Kidney epithelial cell (primary cell): ENCODE measurements at regions not wholly inside any gene's neighbourhood (a gene's known extent, or its start where the extent isn't known, plus 50 kb on each side); places are given as distances from the start of the nearest gene placed in this dataset.

Experiments used
- DNase-seq: peaks from one replicate; pipeline ENCODE4 v3.0.0-alpha.2; 2010; ENCODE audit warnings: low read depth
- H3K27me3 ChIP-seq: 2 replicates; pipeline ENCODE4 v1.6.0; 2011; ENCODE audit warnings: low read length; ENCODE audit not compliant: control insufficient read depth, insufficient read depth
- H3K36me3 ChIP-seq: 2 replicates; pipeline ENCODE4 v1.5.1; 2011; ENCODE audit warnings: low read length; ENCODE audit not compliant: control insufficient read depth, insufficient read depth
- H3K4me3 ChIP-seq: 2 replicates; pipeline ENCODE4 v1.5.1; 2011; ENCODE audit warnings: low read depth, mild to moderate bottlenecking, control low read depth, low read length
- TF ChIP-seq, protein P1 (sequence below): IDR thresholded peaks from 2 replicates; pipeline ENCODE4 v1.5.1; 2011; ENCODE audit warnings: mild to moderate bottlenecking, moderate library complexity, low read length, control low read depth, inconsistent platforms; ENCODE audit not compliant: insufficient read depth, poor library complexity, severe bottlenecking

DNA sequence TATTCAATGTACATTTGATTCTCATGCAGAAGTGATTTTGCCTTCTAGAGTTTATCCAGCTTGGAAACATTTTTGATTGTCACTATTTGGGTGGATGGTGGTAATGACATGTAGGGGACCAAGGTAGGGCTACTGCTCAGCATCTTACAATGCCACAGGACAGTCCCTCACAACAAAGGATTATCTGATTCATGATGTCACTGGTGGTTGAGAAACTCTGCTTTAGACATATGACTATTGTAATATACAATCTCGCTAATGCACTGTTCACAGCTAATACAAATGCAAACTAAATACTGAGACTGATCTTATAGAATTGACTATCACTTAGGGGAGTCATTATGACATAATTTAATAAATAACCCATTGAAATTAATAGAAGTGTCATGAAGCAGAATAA lies 60.4 kb upstream of the BTG1 start:
- TF ChIP-seq, protein P1, sequence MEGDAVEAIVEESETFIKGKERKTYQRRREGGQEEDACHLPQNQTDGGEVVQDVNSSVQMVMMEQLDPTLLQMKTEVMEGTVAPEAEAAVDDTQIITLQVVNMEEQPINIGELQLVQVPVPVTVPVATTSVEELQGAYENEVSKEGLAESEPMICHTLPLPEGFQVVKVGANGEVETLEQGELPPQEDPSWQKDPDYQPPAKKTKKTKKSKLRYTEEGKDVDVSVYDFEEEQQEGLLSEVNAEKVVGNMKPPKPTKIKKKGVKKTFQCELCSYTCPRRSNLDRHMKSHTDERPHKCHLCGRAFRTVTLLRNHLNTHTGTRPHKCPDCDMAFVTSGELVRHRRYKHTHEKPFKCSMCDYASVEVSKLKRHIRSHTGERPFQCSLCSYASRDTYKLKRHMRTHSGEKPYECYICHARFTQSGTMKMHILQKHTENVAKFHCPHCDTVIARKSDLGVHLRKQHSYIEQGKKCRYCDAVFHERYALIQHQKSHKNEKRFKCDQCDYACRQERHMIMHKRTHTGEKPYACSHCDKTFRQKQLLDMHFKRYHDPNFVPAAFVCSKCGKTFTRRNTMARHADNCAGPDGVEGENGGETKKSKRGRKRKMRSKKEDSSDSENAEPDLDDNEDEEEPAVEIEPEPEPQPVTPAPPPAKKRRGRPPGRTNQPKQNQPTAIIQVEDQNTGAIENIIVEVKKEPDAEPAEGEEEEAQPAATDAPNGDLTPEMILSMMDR: no peak
- Histone ChIP-seq H3K27me3 (no peaks in the 10 kb centered on the region), H3K4me3 (no peak overlapping the region), H3K36me3 (no peaks in the 10 kb centered on the region)
- no peak for DNase-seq

DNA sequence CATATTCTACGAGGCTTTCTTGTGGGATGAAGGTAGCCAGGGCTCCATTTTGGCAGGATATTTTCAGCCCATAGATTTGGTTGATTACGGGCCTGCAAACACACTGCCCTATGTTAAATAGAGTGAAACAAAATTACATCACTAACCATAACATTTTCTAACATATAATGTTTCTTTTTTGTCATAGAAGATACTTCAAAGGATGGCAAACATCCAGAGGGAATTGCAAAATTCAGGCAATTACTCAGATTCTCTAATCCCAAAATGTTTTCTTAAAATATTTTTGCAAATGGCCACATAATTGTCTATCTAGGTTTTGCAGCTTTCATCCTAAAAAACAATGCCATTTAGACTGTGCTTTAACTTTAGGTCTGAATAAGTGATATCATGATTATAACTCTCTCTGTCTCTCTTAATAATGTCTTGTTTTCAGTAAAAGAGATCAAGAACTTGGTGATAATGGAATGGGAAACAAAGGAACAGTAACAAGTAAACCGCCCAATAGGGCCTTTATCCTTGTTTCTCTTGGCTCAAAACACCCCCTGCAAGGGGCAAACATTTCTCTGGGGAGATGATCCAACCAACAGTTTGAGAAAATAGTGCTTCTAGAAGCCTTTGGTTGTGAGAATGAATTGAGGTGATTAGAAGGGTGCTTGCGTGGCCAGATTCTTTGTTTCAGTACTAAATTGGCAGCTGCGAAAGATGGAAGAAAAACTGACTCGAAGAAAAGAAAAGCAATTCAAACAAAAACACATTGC lies 54.4 kb upstream of the BTG1 start:
- no peaks in the 10 kb centered on the region for H3K36me3 ChIP-seq

DNA sequence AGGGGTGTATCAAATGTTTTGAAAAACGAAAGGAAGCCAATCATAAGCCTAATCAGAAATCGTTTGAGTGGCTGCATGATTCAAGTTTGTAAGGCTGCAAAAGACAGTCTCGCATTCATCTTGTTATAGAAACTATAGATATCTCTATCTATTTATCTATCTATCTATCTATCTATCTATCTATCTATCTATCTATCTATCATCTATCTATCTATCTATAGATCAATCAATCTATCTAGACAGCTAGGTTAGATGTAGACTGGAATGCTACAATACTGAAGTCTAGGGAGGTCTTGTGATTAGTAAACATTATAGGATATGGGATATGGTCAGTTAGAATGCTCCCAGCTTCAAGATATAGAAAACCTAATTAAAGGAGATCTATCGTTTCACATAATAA lies 52.2 kb upstream of the BTG1 start:
- H3K36me3 ChIP-seq: no peaks in the 10 kb centered on the region
- TF ChIP-seq, protein P1: no peak
- H3K4me3 ChIP-seq: no peak overlapping the region
- no peak for DNase-seq
- no peaks in the 10 kb centered on the region for H3K27me3 ChIP-seq

More for the DNA sequence above, 54.4 kb upstream of the BTG1 start:
- Histone ChIP-seq H3K27me3 (no peaks in the 10 kb centered on the region), H3K4me3 (no peak overlapping the region)
- TF ChIP-seq, protein P1: no peak
- no peak for DNase-seq

DNA sequence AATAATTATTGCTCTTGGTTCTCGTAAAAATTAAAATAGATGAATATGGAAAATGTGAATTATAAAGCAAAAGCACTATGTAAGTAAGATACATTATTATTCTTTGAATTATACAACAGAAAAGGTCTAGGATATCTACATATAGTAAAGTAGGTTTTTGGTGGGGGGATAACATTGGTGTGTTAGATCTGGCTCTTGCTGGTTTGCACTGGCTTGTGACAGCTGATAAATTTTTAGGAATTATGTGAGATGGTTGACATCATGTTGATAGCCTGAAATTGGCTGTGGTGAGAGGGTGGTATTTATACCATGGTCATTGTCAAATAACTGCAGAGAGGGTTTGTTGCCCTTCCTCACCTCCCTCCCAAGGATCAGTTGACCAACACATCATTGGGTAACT lies 50.7 kb upstream of the BTG1 start:
- TF ChIP-seq, protein P1: no peak
- DNase-seq: no peak
- H3K4me3 ChIP-seq: no peak overlapping the region
- H3K36me3 ChIP-seq: no peaks in the 10 kb centered on the region
- H3K27me3 ChIP-seq: no peaks in the 10 kb centered on the region
